ENCODE measurements at regions not wholly inside any gene's neighbourhood (a gene's known extent, or its start where the extent isn't known, plus 50 kb on each side); places are given as distances from the start of the nearest gene placed in this dataset.

DNA sequence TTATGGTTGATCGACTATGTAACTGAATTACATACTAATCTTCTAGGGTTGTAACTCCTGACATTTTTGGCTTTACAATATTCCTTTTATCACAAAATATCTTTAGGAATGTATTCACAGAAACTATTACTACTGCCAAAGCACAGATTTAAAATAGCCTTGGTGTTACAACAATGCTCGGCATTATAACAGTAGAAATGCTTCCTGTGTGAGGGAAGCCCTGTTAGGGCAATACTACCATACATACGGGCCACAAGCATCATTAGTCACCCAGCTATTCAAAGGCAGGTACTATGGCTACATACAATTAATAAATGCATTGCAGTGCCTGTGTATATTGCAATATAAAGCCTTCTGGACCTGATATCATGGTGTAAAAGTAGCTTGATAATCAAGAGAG, 517.8 kb downstream of the C12orf50 start:
- no peak for TF ChIP-seq CTCF (IDR thresholded peaks at IDR 0.05)
- no peak for TF ChIP-seq POLR2AphosphoS5 (IDR thresholded peaks at IDR 0.05)
